Mesothelial cell of epicardium (in vitro differentiated cells): ENCODE measurements at regions not wholly inside any gene's neighbourhood (a gene's known extent, or its start where the extent isn't known, plus 50 kb on each side); places are given as distances from the start of the nearest gene placed in this dataset.

ENCODE experiments used
- DNase-seq, 2 experiments: peaks; one replicate each; pipeline ENCODE4 v3.0.0; 2021; ENCODE audit warnings: low spot score in 2 of 2; ENCODE audit not compliant: unreplicated experiment in 2 of 2
- H3K27ac Mint-ChIP-seq: 2 replicates; pipeline ENCODE4 v1.8.0; 2021; ENCODE audit warnings: mixed read lengths
- H3K27me3 Mint-ChIP-seq: 2 replicates; pipeline ENCODE4 v1.8.0; 2021; ENCODE audit warnings: low read depth, mixed read lengths
- H3K36me3 Mint-ChIP-seq: 2 replicates; pipeline ENCODE4 v1.8.0; 2021; ENCODE audit warnings: mixed read lengths
- H3K4me1 Mint-ChIP-seq: 2 replicates; pipeline ENCODE4 v1.8.0; 2021; ENCODE audit warnings: mixed read lengths
- H3K4me3 Mint-ChIP-seq: 2 replicates; pipeline ENCODE4 v1.8.0; 2021; ENCODE audit warnings: mild to moderate bottlenecking, moderate library complexity, mixed read lengths
- H3K9me3 Mint-ChIP-seq: 2 replicates; pipeline ENCODE4 v1.8.0; 2021; ENCODE audit warnings: mixed read lengths
- TF ChIP-seq, protein P1 (sequence below): fragments of 200-600 bp; sonication (generic); IDR thresholded peaks from one replicate; pipeline ENCODE4 v1.5.0; 2021; ENCODE audit warnings: antibody characterized with exemption; ENCODE audit not compliant: unreplicated experiment

DNA sequence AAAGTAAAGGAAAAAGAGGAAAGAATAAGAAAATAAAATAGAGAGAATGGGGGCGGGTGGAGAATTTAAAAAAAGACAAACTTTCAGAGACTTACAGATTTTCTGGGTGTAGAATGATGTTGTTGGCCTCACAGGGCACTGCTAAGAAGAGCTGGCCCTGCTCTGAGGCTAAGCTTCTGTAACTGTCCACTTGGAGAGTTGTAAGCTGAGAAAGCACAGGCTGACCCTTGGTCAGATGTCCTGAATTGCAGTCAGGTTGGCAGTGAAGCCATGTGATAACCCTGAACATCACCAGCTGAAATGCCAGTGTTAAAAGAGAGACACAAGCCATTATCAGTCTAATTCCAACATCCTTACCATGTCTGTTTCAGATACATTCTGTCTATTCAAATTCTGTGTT lies 272.1 kb upstream of the SORCS1 start:
- Mint-ChIP-seq H3K27me3 (no peaks in the 10 kb centered on the region), H3K9me3 (peaks cover 5% of the 10 kb centered on the region), H3K36me3 (no peaks in the 10 kb centered on the region), H3K4me3 (no peak overlapping the region), H3K27ac (no peak overlapping the region), H3K4me1 (no peaks in the 10 kb centered on the region)
- no peak for DNase-seq
- TF ChIP-seq, protein P1, sequence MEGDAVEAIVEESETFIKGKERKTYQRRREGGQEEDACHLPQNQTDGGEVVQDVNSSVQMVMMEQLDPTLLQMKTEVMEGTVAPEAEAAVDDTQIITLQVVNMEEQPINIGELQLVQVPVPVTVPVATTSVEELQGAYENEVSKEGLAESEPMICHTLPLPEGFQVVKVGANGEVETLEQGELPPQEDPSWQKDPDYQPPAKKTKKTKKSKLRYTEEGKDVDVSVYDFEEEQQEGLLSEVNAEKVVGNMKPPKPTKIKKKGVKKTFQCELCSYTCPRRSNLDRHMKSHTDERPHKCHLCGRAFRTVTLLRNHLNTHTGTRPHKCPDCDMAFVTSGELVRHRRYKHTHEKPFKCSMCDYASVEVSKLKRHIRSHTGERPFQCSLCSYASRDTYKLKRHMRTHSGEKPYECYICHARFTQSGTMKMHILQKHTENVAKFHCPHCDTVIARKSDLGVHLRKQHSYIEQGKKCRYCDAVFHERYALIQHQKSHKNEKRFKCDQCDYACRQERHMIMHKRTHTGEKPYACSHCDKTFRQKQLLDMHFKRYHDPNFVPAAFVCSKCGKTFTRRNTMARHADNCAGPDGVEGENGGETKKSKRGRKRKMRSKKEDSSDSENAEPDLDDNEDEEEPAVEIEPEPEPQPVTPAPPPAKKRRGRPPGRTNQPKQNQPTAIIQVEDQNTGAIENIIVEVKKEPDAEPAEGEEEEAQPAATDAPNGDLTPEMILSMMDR: no peak

DNA sequence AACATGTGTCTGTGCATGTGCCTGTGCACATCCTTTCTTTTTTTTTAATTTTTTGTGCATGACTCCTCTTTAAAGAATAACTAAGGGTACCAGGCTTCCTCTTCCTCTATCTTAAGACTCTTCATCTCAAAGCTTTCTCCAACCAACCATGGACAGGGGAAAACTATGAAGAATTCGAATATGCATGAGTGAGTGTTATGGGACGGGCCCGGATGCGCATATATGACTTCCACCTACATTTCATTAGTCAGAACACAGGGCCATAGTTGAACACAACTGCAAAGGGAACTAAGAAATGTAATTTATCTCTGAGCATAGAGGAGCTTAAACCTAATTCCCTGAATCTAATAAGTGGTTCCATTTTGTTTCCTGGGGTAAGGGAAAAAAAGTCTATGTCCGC lies 270.3 kb upstream of the SORCS1 start:
- H3K27me3 Mint-ChIP-seq: no peaks in the 10 kb centered on the region
- H3K4me1 Mint-ChIP-seq: no peaks in the 10 kb centered on the region
- H3K9me3 Mint-ChIP-seq: no peaks in the 10 kb centered on the region
- no peak overlapping the region for H3K27ac Mint-ChIP-seq
- H3K4me3 Mint-ChIP-seq: no peak overlapping the region
- TF ChIP-seq, protein P1: no peak
- H3K36me3 Mint-ChIP-seq: no peaks in the 10 kb centered on the region
- DNase-seq: no peak

DNA sequence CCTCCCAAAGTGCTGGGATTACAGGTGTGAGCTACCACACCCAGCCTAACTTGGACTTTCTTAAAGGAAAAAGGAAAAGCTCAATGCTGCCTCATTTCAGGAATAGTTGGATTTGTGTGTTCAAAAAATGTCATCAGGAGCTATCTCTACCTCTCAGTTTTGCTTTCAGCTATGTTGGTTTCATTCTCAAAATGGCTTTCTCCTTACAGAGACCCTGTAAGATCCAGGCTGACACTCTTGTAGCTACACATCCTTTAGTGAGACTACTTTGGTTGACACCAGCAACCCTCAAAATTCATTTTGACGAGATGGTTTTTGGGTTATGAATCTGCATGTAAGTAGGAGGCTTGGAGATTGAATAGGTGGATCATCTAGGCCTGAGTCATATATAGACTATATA lies 269.7 kb upstream of the SORCS1 start:
- no peaks in the 10 kb centered on the region for H3K9me3 Mint-ChIP-seq
- H3K27ac Mint-ChIP-seq: no peak overlapping the region
- DNase-seq: no peak
- H3K4me3 Mint-ChIP-seq: no peak overlapping the region
- no peaks in the 10 kb centered on the region for H3K36me3 Mint-ChIP-seq
- TF ChIP-seq, protein P1: no peak
- H3K27me3 Mint-ChIP-seq: no peaks in the 10 kb centered on the region
- no peaks in the 10 kb centered on the region for H3K4me1 Mint-ChIP-seq

DNA sequence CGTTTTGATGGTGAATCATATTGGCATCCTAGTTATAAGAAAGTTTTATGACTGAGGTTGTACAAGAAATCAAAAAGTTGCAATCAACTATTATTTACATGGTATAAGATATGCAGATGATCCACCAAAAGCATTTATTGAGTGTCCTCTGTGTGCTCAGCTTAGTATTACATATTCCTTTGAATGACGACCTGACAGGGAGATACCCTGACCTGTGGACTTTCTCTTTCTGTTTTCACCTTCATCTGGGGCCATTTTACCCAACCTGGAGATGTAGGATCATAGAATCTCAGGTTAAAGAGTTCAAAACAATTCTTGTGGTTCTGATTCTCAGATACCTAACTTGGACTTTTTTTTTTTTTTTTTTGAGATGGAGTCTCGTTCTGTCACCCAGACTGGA lies 269.1 kb upstream of the SORCS1 start:
- Mint-ChIP-seq H3K27me3 (no peaks in the 10 kb centered on the region), H3K36me3 (no peaks in the 10 kb centered on the region), H3K27ac (no peak overlapping the region), H3K4me1 (no peaks in the 10 kb centered on the region), H3K9me3 (no peaks in the 10 kb centered on the region), H3K4me3 (no peak overlapping the region)
- no peak for DNase-seq
- TF ChIP-seq, protein P1: no peak

DNA sequence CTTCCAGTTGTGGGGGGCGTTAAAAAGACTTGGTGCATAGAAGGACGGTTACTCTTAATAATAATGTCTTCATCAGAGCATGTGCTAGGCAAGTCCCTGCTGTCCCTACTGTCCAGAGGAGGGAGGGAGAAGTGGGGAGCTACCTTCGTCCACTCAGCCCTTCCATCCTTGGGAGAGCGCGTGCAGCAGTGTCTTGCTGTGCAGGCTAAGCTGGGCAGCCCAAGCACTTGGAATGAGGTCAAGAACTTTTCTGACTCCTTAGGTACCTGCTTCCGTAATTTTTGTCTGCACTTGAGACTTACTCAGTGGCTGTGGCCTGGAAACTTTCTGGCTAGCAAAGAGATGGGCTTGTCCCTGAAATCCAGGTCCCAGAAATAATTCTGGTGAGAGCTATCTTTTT lies 265.9 kb upstream of the SORCS1 start:
- Mint-ChIP-seq H3K36me3 (no peaks in the 10 kb centered on the region), H3K4me3 (no peak overlapping the region), H3K27me3 (no peaks in the 10 kb centered on the region), H3K9me3 (no peaks in the 10 kb centered on the region), H3K27ac (no peak overlapping the region), H3K4me1 (peaks cover 2% of the 10 kb centered on the region)
- DNase-seq: no peak
- TF ChIP-seq, protein P1: no peak

DNA sequence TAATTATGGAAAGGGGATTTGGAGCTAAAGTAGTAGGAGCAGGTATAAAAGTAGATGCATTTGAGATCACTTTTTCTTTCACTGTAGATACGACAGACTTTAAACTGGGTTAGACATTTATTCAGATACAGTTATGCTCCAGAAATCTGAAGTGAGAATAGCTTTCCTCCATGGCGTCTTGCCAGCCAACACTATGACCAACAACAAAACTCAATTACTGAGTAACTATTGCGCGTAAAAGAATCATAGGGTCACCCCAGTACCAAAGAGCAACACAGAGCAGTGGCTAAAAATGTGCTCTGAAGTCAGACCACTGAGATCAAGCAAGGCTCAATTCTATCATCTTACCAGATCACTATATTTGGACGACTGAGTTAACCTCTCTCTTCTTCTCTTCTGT lies 262.5 kb upstream of the SORCS1 start:
- H3K4me1 Mint-ChIP-seq: peaks cover 2% of the 10 kb centered on the region
- H3K27ac Mint-ChIP-seq: no peak overlapping the region
- no peak overlapping the region for H3K4me3 Mint-ChIP-seq
- no peak for DNase-seq
- H3K36me3 Mint-ChIP-seq: no peaks in the 10 kb centered on the region
- no peaks in the 10 kb centered on the region for H3K9me3 Mint-ChIP-seq
- TF ChIP-seq, protein P1: no peak
- peaks cover 2% of the 10 kb centered on the region for H3K27me3 Mint-ChIP-seq
